IMR-90 (cell line): ENCODE measurements at regions not wholly inside any gene's neighbourhood (a gene's known extent, or its start where the extent isn't known, plus 50 kb on each side); places are given as distances from the start of the nearest gene placed in this dataset.

Experiments
- ATAC-seq: fragments of 200-7000 bp; cut with Tn5 transposase; 2 replicates; pipeline ENCODE4 v1.9.1; 2020; ENCODE audit warnings: low read depth, mild to moderate bottlenecking, moderate library complexity
- BruUV-seq: library from RNA; stranded (reverse); fragments of 400-500 nt; replicated peaks from 2 replicates; lab custom pipeline; 2021; lab: Mats Ljungman, UMichigan
- CTCF ChIA-PET: fragments of 300-600 bp; formaldehyde crosslinking; extraction: SDS; loops from one replicate; lab custom pipeline; 2021; ENCODE audit warnings: antibody characterized with exemption; lab: Yijun Ruan, JAX
- POLR2A ChIA-PET: fragments of 300-600 bp; sonication (Branson Sonifier 250); formaldehyde crosslinking; loops from one replicate; lab custom pipeline; 2022; ENCODE audit warnings: antibody characterized with exemption; ENCODE audit not compliant: unreplicated experiment; lab: Charles Lee
- DNase-seq: peaks from one replicate; pipeline ENCODE4 v3.0.0; 2013
- H2AFZ ChIP-seq: replicated peaks from 2 replicates; pipeline ENCODE3; 2013; ENCODE audit warnings: low read length, mild to moderate bottlenecking; ENCODE audit not compliant: poor library complexity
- H2AK5ac ChIP-seq: 2 replicates; pipeline ENCODE4 v1.6.1; 2013; ENCODE audit warnings: low read depth, low read length, inconsistent platforms
- H2AK9ac ChIP-seq: replicated peaks from 2 replicates; pipeline ENCODE3; 2013; ENCODE audit warnings: mild to moderate bottlenecking, low read depth, low read length, moderate library complexity; ENCODE audit not compliant: poor library complexity
- H2BK120ac ChIP-seq: 2 replicates; pipeline ENCODE4 v1.6.1; 2013; ENCODE audit warnings: low read depth, low read length, inconsistent platforms
- H2BK15ac ChIP-seq: 3 replicates; pipeline ENCODE4 v1.6.1; 2013; ENCODE audit warnings: low read depth, low read length, inconsistent platforms
- H2BK20ac ChIP-seq: 2 replicates; pipeline ENCODE4 v1.6.1; 2013; ENCODE audit warnings: low read depth, mild to moderate bottlenecking, inconsistent platforms, low read length, moderate library complexity
- H2BK5ac ChIP-seq: 2 replicates; pipeline ENCODE4 v1.6.1; 2013; ENCODE audit warnings: mild to moderate bottlenecking, low read depth, low read length, inconsistent platforms; ENCODE audit not compliant: poor library complexity, severe bottlenecking
- H3K14ac ChIP-seq: replicated peaks from 2 replicates; pipeline ENCODE4 v1.6.1; 2013; ENCODE audit warnings: low read depth, low read length, inconsistent platforms
- H3K18ac ChIP-seq: 2 replicates; pipeline ENCODE4 v1.6.1; 2013; ENCODE audit warnings: low read depth, low read length, control low read depth
- H3K23ac ChIP-seq: 2 replicates; pipeline ENCODE4 v1.6.1; 2013; ENCODE audit warnings: low read depth, low read length, inconsistent platforms
- H3K27ac ChIP-seq: 2 replicates; pipeline ENCODE4 v1.5.1; 2013; ENCODE audit warnings: mild to moderate bottlenecking, control low read depth, low read length; ENCODE audit not compliant: insufficient read depth
- H3K27me3 ChIP-seq: 2 replicates; pipeline ENCODE4 v1.6.1; 2013; ENCODE audit warnings: low read length; ENCODE audit not compliant: control insufficient read depth, insufficient read depth
- H3K36me3 ChIP-seq: 2 replicates; pipeline ENCODE4 v1.6.1; 2013; ENCODE audit warnings: low read length, mixed read lengths; ENCODE audit not compliant: control insufficient read depth, insufficient read depth
- H3K4ac ChIP-seq: 2 replicates; pipeline ENCODE4 v1.6.1; 2013; ENCODE audit warnings: low read depth, low read length, inconsistent platforms
- H3K4me1 ChIP-seq: 2 replicates; pipeline ENCODE4 v1.6.1; 2013; ENCODE audit warnings: low read length, mixed read lengths; ENCODE audit not compliant: control insufficient read depth, insufficient read depth
- H3K4me2 ChIP-seq: 2 replicates; pipeline ENCODE4 v1.6.1; 2013; ENCODE audit warnings: low read depth, mild to moderate bottlenecking, control low read depth, low read length, moderate library complexity
- H3K4me3 ChIP-seq: 2 replicates; pipeline ENCODE4 v1.5.1; 2013; ENCODE audit warnings: low read depth, mild to moderate bottlenecking, control low read depth, low read length, moderate library complexity; ENCODE audit not compliant: insufficient read depth
- H3K56ac ChIP-seq: 2 replicates; pipeline ENCODE4 v1.6.1; 2013; ENCODE audit warnings: low read length, inconsistent platforms; ENCODE audit not compliant: insufficient read depth; ENCODE audit errors: extremely low read depth
- H3K79me1 ChIP-seq, 2 experiments: 2 replicates each; pipeline ENCODE4 v1.6.1; 2013; ENCODE audit warnings: low read length in 2 of 2, inconsistent platforms in 1 of 2, low read depth in 1 of 2
- H3K9ac ChIP-seq: 2 replicates; pipeline ENCODE4 v1.6.1; 2013; ENCODE audit warnings: low read depth, low read length, control low read depth
- H3K9me1 ChIP-seq: 2 replicates; pipeline ENCODE4 v1.6.1; 2013; ENCODE audit warnings: low read length, inconsistent platforms; ENCODE audit not compliant: insufficient read depth
- H3K9me3 ChIP-seq: 2 replicates; pipeline ENCODE4 v1.6.1; 2013; ENCODE audit warnings: low read length; ENCODE audit not compliant: control insufficient read depth, insufficient read depth
- H4K20me1 ChIP-seq: 2 replicates; pipeline ENCODE4 v1.6.1; 2013; ENCODE audit warnings: low read length, inconsistent platforms; ENCODE audit not compliant: insufficient read depth
- H4K5ac ChIP-seq: 2 replicates; pipeline ENCODE4 v1.6.1; 2013; ENCODE audit warnings: mild to moderate bottlenecking, low read depth, low read length, control low read depth
- H4K8ac ChIP-seq, 2 experiments: 2 replicates each; pipeline ENCODE4 v1.6.1; 2013; ENCODE audit warnings: low read depth in 2 of 2, low read length in 2 of 2, control low read depth in 1 of 2, inconsistent platforms in 1 of 2
- H4K91ac ChIP-seq: 2 replicates; pipeline ENCODE4 v1.6.1; 2013; ENCODE audit warnings: low read depth, low read length, inconsistent platforms; ENCODE audit not compliant: insufficient read depth
- WGBS, 2 experiments: methylation state at CpG; one replicate each; pipeline versions ENCODE4 v1.1.5 to v1.1.7; 2013; ENCODE audit warnings: missing lambda C conversion rate in 2 of 2; ENCODE audit not compliant: insufficient read length in 1 of 2; ENCODE audit errors: extremely low coverage in 2 of 2; 5-methylcytosine and 5-hydroxymethylcytosine counted together
- dilution Hi-C: fragments of 300-500 bp; cut with HindIII; formaldehyde crosslinking; loops from one replicate; pipeline ENCODE4 v1.14.3; 2018; ENCODE audit warnings: low sequenced_read_pairs; ENCODE audit not compliant: unreplicated experiment
- in situ Hi-C: fragments of 300-500 bp; cut with MboI; formaldehyde crosslinking; loops from 3 replicates; pipeline ENCODE4 v1.14.3; 2019; ENCODE audit warnings: low sequenced_read_pairs, inconsistent platforms, mixed read lengths
- intact Hi-C: fragments of 100-400 bp; cut with micrococcal nuclease; formaldehyde crosslinking; loops from 2 replicates; pipeline ENCODE4 v1.10.0; 2022
- TF ChIP-seq, protein P1 (sequence below): fragments of 150-350 bp; IDR thresholded peaks from 2 replicates; pipeline ENCODE4 v1.6.1; 2016; ENCODE audit warnings: low read depth, mild to moderate bottlenecking, low read length, moderate library complexity, borderline replicate concordance

DNA sequence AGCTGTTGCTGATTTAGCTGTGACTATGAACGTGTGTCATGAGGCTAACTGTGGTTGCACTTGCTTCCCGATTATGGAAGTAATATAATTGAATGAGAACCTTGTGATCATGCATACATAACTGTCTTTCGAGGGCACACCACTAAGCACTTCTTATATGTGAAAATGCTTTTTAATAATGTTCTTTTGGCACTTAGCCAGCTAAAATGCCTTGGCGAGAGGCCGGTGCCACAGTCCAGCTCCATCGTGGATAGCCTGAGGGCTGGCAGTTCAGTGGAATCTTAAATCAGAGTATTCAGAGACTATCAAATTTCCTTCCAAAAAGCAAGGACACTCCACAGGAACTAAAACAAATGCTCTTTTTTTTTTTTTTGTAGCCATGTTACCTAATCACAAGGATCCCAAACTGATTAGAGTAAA lies 161.6 kb upstream of the FRMD4B start:
- no peak overlapping the region for H4K91ac ChIP-seq
- no TSS peak for BruUV-seq
- no peak overlapping the region for H2AK5ac ChIP-seq
- H3K9me1 ChIP-seq: no peaks in the 10 kb centered on the region
- peaks cover 8% of the 10 kb centered on the region for H3K27me3 ChIP-seq
- H4K20me1 ChIP-seq: no peaks in the 10 kb centered on the region
- no peak for DNase-seq
- ChIA-PET POLR2A (interaction anchor here (0.6 kb wide), 1 partner anchor 17 kb away, joined by 4 read pairs; no protein-coding TSS in a partner anchor), CTCF (interaction anchor here (0.6 kb wide), 1 partner anchor 9 kb away, joined by 3 read pairs; no protein-coding TSS in a partner anchor)
- no peak overlapping the region for H3K23ac ChIP-seq
- H3K14ac ChIP-seq: no peak overlapping the region
- H2BK5ac ChIP-seq: no peak overlapping the region
- no peak overlapping the region for H2BK15ac ChIP-seq
- no peak overlapping the region for H2BK20ac ChIP-seq
- WGBS, 2 experiments: no CpG with 5 or more reads among the region's 6 CpGs
- H3K79me1 ChIP-seq: no peaks in the 10 kb centered on the region
- no peak overlapping the region for H3K4me2 ChIP-seq
- H3K18ac ChIP-seq: no peak overlapping the region
- H4K5ac ChIP-seq: no peak overlapping the region
- no peak overlapping the region for H3K4me3 ChIP-seq
- no peaks in the 10 kb centered on the region for H3K4me1 ChIP-seq
- in situ Hi-C loops: no loop called here
- no peak overlapping the region for H2BK120ac ChIP-seq
- no peak overlapping the region for H2AK9ac ChIP-seq
- intact Hi-C loops: no loop called here
- H3K36me3 ChIP-seq: no peaks in the 10 kb centered on the region
- H3K4ac ChIP-seq: no peak overlapping the region
- no peak for ATAC-seq
- no peak overlapping the region for H3K27ac ChIP-seq
- no peak overlapping the region for H4K8ac ChIP-seq
- no peak overlapping the region for H2AFZ ChIP-seq
- no peak overlapping the region for H3K56ac ChIP-seq
- dilution Hi-C loops: no loop called here
- H3K9ac ChIP-seq: no peak overlapping the region
- no peaks in the 10 kb centered on the region for H3K9me3 ChIP-seq
- TF ChIP-seq, protein P1, sequence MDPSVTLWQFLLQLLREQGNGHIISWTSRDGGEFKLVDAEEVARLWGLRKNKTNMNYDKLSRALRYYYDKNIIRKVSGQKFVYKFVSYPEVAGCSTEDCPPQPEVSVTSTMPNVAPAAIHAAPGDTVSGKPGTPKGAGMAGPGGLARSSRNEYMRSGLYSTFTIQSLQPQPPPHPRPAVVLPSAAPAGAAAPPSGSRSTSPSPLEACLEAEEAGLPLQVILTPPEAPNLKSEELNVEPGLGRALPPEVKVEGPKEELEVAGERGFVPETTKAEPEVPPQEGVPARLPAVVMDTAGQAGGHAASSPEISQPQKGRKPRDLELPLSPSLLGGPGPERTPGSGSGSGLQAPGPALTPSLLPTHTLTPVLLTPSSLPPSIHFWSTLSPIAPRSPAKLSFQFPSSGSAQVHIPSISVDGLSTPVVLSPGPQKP: no peak
